Transverse colon (tissue), 4 donors: ENCODE measurements at regions not wholly inside any gene's neighbourhood (a gene's known extent, or its start where the extent isn't known, plus 50 kb on each side); places are given as distances from the start of the nearest gene placed in this dataset.

ENCODE experiments used
- DNase-seq: peaks from one replicate; pipeline ENCODE4 v3.0.0-alpha.2; 2019
- H3K27ac ChIP-seq, 4 donors: fragments of 200-600 bp; sonication (generic); 2 replicates each; pipeline ENCODE4 v1.5.1; 2016 to 2018; ENCODE audit warnings: inconsistent platforms in 4 of 4
- H3K27me3 ChIP-seq: fragments of 200-600 bp; sonication (generic); 2 replicates; pipeline ENCODE4 v1.5.1; 2017; ENCODE audit warnings: inconsistent platforms
- H3K36me3 ChIP-seq, 4 donors: fragments of 200-600 bp; sonication (generic); 2 replicates each; pipeline ENCODE4 v1.5.1; 2017 to 2019; ENCODE audit warnings: inconsistent platforms in 4 of 4
- H3K4me1 ChIP-seq, 4 donors: fragments of 200-600 bp; sonication (generic); 2 replicates each; pipeline ENCODE4 v1.5.1; 2017 to 2020; ENCODE audit warnings: inconsistent platforms in 4 of 4
- H3K4me3 ChIP-seq, 4 donors: fragments of 200-600 bp; sonication (generic); 1 replicate in 1 of 4; 2 replicates in 3 of 4; pipeline versions ENCODE4 v1.5.1 to v1.6.1; 2017 to 2019; ENCODE audit warnings: inconsistent platforms in 4 of 4
- H3K9me3 ChIP-seq, 2 donors: fragments of 200-600 bp; sonication (generic); 2 replicates each; pipeline ENCODE4 v1.5.1; 2017 to 2019; ENCODE audit warnings: inconsistent platforms in 2 of 2
- CTCF ChIP-seq, 5 experiments: fragments of 200-600 bp in 3 of 5; fragments of 450-650 bp in 2 of 5; sonication (generic) in 3 of 5; IDR thresholded peaks; 1 replicate in 2 of 5; 2 replicates in 3 of 5; pipeline ENCODE4 v1.5.1; 2016 to 2017; ENCODE audit warnings: antibody characterized with exemption in 5 of 5, inconsistent platforms in 3 of 5, mild to moderate bottlenecking in 2 of 5, moderate library complexity in 1 of 5
- EP300 ChIP-seq: sonication (generic); formaldehyde crosslinking; IDR thresholded peaks from one replicate; pipeline ENCODE4 v1.6.1; 2017; ENCODE audit warnings: antibody characterized with exemption, low read depth
- POLR2A ChIP-seq: fragments of 450-650 bp; IDR thresholded peaks from one replicate; pipeline ENCODE4 v1.6.1; 2016; ENCODE audit warnings: antibody characterized with exemption, mild to moderate bottlenecking, moderate library complexity
- POLR2AphosphoS5 ChIP-seq, 3 donors: sonication (generic); formaldehyde crosslinking; IDR thresholded peaks; one replicate each; pipeline ENCODE4 v1.6.1; 2016; ENCODE audit warnings: antibody characterized with exemption in 3 of 3
- WGBS, 2 donors: methylation state at CpG; one replicate each; pipeline ENCODE4 v1.1.5; 2018; ENCODE audit warnings: low coverage in 1 of 2; 5-methylcytosine and 5-hydroxymethylcytosine counted together
- in situ Hi-C, 4 donors: fragments of 200-750 bp; cut with MboI; loops; one replicate each; pipeline versions ENCODE4 v1.15.0 to v1.15.1; 2017; ENCODE audit warnings: low sequenced_read_pairs in 3 of 4, low pct_ligation_motif_present in 1 of 4, low pct_unique_long_range_greater_than_20kb in 1 of 4
- intact Hi-C: fragments of 100-400 bp; cut with DNase I; formaldehyde crosslinking; loops from one replicate; pipeline ENCODE4 v1.15.1; 2023; ENCODE audit warnings: low total_unique reads

GRCh38 chr6:91132461-91132860 lies 545.6 kb upstream of the MAP3K7 start:
- in situ Hi-C loops, result no loop called here
- TF ChIP-seq POLR2AphosphoS5 (IDR thresholded peaks at IDR 0.05) (no peak), POLR2A (no peak), CTCF (IDR thresholded peaks at IDR 0.05) (no peak), EP300 (no peak)
- WGBS, 2 donors, result 44 to 58% methylated on average over 3 of the region's 3 CpGs
- Histone ChIP-seq H3K36me3 (no peaks in the 10 kb centered on the region), H3K4me1 (no peaks in the 10 kb centered on the region), H3K27ac (no peak overlapping the region), H3K4me3 (no peak overlapping the region), H3K27me3 (no peaks in the 10 kb centered on the region), H3K9me3 (no peaks in the 10 kb centered on the region)
- intact Hi-C loops, result no loop called here
- DNase-seq, result no peak

- WGBS, 2 donors, result 77 to 85% methylated on average over 5 to 6 of the region's 6 CpGs
- in situ Hi-C loops, result no loop called here
- Histone ChIP-seq H3K4me3 (no peak overlapping the region), H3K9me3 (no peaks in the 10 kb centered on the region), H3K36me3 (no peaks in the 10 kb centered on the region), H3K4me1 (no peaks in the 10 kb centered on the region), H3K27me3 (no peaks in the 10 kb centered on the region), H3K27ac (no peak overlapping the region)
- DNase-seq, result no peak
- TF ChIP-seq POLR2A (no peak), EP300 (no peak), POLR2AphosphoS5 (IDR thresholded peaks at IDR 0.05) (no peak), CTCF (IDR thresholded peaks at IDR 0.05) (no peak)
- intact Hi-C loops, result no loop called here
These were observed 543.3 kb upstream of the MAP3K7 start for GRCh38 chr6:91130126-91130525.

- Histone ChIP-seq H3K27me3 (no peaks in the 10 kb centered on the region), H3K36me3 (no peaks in the 10 kb centered on the region), H3K4me1 (no peaks in the 10 kb centered on the region), H3K9me3 (no peaks in the 10 kb centered on the region), H3K4me3 (no peak overlapping the region), H3K27ac (no peak overlapping the region)
- TF ChIP-seq CTCF (IDR thresholded peaks at IDR 0.05) (no peak), EP300 (no peak), POLR2A (no peak)
- in situ Hi-C loops, result no loop called here
- intact Hi-C loops, result no loop called here
- no peak for DNase-seq
These were observed 540.9 kb upstream of the MAP3K7 start for GRCh38 chr6:91127752-91128151.

DNA sequence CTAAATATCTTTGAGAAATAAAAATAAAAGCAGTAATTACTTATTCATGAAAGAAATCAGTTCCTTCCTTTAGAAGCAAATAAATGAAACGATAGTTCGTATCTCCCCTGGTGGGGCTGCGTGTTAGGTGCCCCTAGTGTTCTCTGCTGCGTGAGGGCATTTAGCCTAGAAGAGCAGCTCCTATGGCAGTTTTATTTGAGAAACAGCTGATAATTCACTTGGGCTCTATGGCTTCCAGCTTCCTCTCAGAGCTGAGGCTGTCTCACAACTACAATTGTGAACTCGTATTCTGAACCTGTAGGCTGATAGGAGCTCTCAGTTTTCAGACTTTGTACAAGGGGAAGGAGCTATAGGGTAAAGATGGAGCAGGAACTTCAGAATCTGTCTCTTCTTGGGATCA lies 540.0 kb upstream of the MAP3K7 start:
- WGBS, 2 donors, result 86% methylated on average over 5 of the region's 5 CpGs; no CpG with 5 or more reads in 1 of the 2 donors
- H3K27me3 ChIP-seq, result no peaks in the 10 kb centered on the region
- H3K27ac ChIP-seq, result no peak overlapping the region
- no peak overlapping the region for H3K4me3 ChIP-seq
- DNase-seq, result no peak
- H3K36me3 ChIP-seq, result no peaks in the 10 kb centered on the region
- TF ChIP-seq POLR2A (no peak), EP300 (no peak), CTCF (IDR thresholded peaks at IDR 0.05) (no peak), POLR2AphosphoS5 (IDR thresholded peaks at IDR 0.05) (no peak)
- intact Hi-C loops (no loop called here), in situ Hi-C loops (no loop called here)
- no peaks in the 10 kb centered on the region for H3K4me1 ChIP-seq
- H3K9me3 ChIP-seq, result no peaks in the 10 kb centered on the region
